ENCODE measurements at regions not wholly inside any gene's neighbourhood (a gene's known extent, or its start where the extent isn't known, plus 50 kb on each side); places are given as distances from the start of the nearest gene placed in this dataset.

- Histone ChIP-seq H3K27me3 (ENCODE audit: insufficient read depth, poor library complexity, severe bottlenecking) (no peaks in the 10 kb centered on the region), H3K27ac (ENCODE audit: poor library complexity, severe bottlenecking) (no peak overlapping the region), H3K9me3 (ENCODE audit: severe bottlenecking) (no peaks in the 10 kb centered on the region), H3K4me3 (ENCODE audit: severe bottlenecking) (no peak overlapping the region), H3K4me1 (ENCODE audit: insufficient read depth, poor library complexity, severe bottlenecking) (no peaks in the 10 kb centered on the region), H3K36me3 (ENCODE audit: low read depth) (no peaks in the 10 kb centered on the region)
- no peak for TF ChIP-seq CTCF (IDR thresholded peaks at IDR 0.05; ENCODE audit: poor library complexity, severe bottlenecking)
- ATAC-seq (ENCODE audit: low read depth) (no peak), DNase-seq (ENCODE audit: low spot score) (no peak)
Measured at GRCh38 chr2:193537531-193537930, 1342.8 kb upstream of the TMEFF2 start.

GRCh38 chr2:193528458-193528857 lies 1333.7 kb upstream of the TMEFF2 start:
- DNase-seq (ENCODE audit: low spot score) (no peak), ATAC-seq (ENCODE audit: low read depth) (no peak)
- no peaks in the 10 kb centered on the region for H3K27me3 ChIP-seq (ENCODE audit: insufficient read depth, poor library complexity, severe bottlenecking)
- H3K27ac ChIP-seq (ENCODE audit: poor library complexity, severe bottlenecking): no peak overlapping the region
- no peaks in the 10 kb centered on the region for H3K36me3 ChIP-seq (ENCODE audit: low read depth)
- TF ChIP-seq CTCF (IDR thresholded peaks at IDR 0.05; ENCODE audit: poor library complexity, severe bottlenecking): no peak
- no peak overlapping the region for H3K4me3 ChIP-seq (ENCODE audit: severe bottlenecking)
- H3K9me3 ChIP-seq (ENCODE audit: severe bottlenecking): no peaks in the 10 kb centered on the region
- H3K4me1 ChIP-seq (ENCODE audit: insufficient read depth, poor library complexity, severe bottlenecking): no peaks in the 10 kb centered on the region

- ATAC-seq (ENCODE audit: low read depth) (no peak), DNase-seq (ENCODE audit: low spot score) (no peak)
- Histone ChIP-seq H3K27ac (ENCODE audit: poor library complexity, severe bottlenecking) (no peak overlapping the region), H3K4me1 (ENCODE audit: insufficient read depth, poor library complexity, severe bottlenecking) (no peaks in the 10 kb centered on the region), H3K4me3 (ENCODE audit: severe bottlenecking) (no peak overlapping the region), H3K36me3 (ENCODE audit: low read depth) (no peaks in the 10 kb centered on the region), H3K9me3 (ENCODE audit: severe bottlenecking) (no peaks in the 10 kb centered on the region), H3K27me3 (ENCODE audit: insufficient read depth, poor library complexity, severe bottlenecking) (no peaks in the 10 kb centered on the region)
- no peak for TF ChIP-seq CTCF (IDR thresholded peaks at IDR 0.05; ENCODE audit: poor library complexity, severe bottlenecking)
Measured at GRCh38 chr2:193527146-193527545, 1332.4 kb upstream of the TMEFF2 start.

- Histone ChIP-seq H3K36me3 (ENCODE audit: low read depth) (no peaks in the 10 kb centered on the region), H3K4me3 (ENCODE audit: severe bottlenecking) (no peak overlapping the region), H3K9me3 (ENCODE audit: severe bottlenecking) (no peaks in the 10 kb centered on the region), H3K4me1 (ENCODE audit: insufficient read depth, poor library complexity, severe bottlenecking) (no peaks in the 10 kb centered on the region), H3K27ac (ENCODE audit: poor library complexity, severe bottlenecking) (no peak overlapping the region), H3K27me3 (ENCODE audit: insufficient read depth, poor library complexity, severe bottlenecking) (no peaks in the 10 kb centered on the region)
- no peak for ATAC-seq (ENCODE audit: low read depth)
- TF ChIP-seq CTCF (IDR thresholded peaks at IDR 0.05; ENCODE audit: poor library complexity, severe bottlenecking): no peak
- no peak for DNase-seq (ENCODE audit: low spot score)
Measured at GRCh38 chr2:193523662-193524061, 1328.9 kb upstream of the TMEFF2 start.

- ATAC-seq (ENCODE audit: low read depth) (no peak), DNase-seq (ENCODE audit: low spot score) (no peak)
- TF ChIP-seq CTCF (IDR thresholded peaks at IDR 0.05; ENCODE audit: poor library complexity, severe bottlenecking): no peak
- H3K4me1 ChIP-seq (ENCODE audit: insufficient read depth, poor library complexity, severe bottlenecking): no peaks in the 10 kb centered on the region
- H3K36me3 ChIP-seq (ENCODE audit: low read depth): no peaks in the 10 kb centered on the region
- H3K4me3 ChIP-seq (ENCODE audit: severe bottlenecking): no peak overlapping the region
- H3K9me3 ChIP-seq (ENCODE audit: severe bottlenecking): no peaks in the 10 kb centered on the region
- no peak overlapping the region for H3K27ac ChIP-seq (ENCODE audit: poor library complexity, severe bottlenecking)
- no peaks in the 10 kb centered on the region for H3K27me3 ChIP-seq (ENCODE audit: insufficient read depth, poor library complexity, severe bottlenecking)
Measured at GRCh38 chr2:193521523-193521922, 1326.8 kb upstream of the TMEFF2 start.
